ENCODE measurements at regions not wholly inside any gene's neighbourhood (a gene's known extent, or its start where the extent isn't known, plus 50 kb on each side); places are given as distances from the start of the nearest gene placed in this dataset.
A peak's percentile ranks its signal among the peaks of the same experiment; 100 is the strongest.

DNA sequence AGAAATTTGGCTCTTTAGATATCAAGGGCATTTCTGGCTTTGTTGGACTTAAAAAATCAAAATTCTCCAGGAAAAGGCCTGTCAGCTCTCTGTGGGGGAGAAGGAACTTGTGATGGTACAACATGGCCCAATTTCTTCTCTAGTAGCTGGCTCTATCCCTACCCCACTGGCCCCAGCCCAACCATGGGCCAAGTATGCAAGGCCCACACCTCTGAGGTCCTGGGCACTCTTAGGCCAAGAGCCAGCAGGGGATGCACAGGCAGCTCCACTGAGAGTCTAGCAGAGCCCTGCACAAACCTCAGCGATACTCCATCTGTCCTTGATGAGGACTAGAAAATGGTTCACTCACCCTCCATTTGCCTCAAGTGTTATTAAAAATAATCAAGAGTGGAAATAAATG is 261.2 kb downstream of the C7orf25 start:
- no peaks in the 10 kb centered on the region for H3K27me3 ChIP-seq (ENCODE audit: control insufficient read depth in 2 of 2, insufficient read depth in 2 of 2, low read length in 2 of 2)
- no peaks in the 10 kb centered on the region for H3K36me3 ChIP-seq (ENCODE audit: control insufficient read depth, insufficient read depth, low read length)
- H3K4me1 ChIP-seq (replicated peaks in 1 of 2; ENCODE audit: control insufficient read depth in 2 of 2, insufficient read depth in 2 of 2, low read length in 2 of 2), result no peaks in the 10 kb centered on the region
- H3K79me2 ChIP-seq (ENCODE audit: control insufficient read depth, insufficient read depth, low read length), result no peaks in the 10 kb centered on the region
- FAIRE-seq (no peak), DNase-seq (ENCODE audit: extremely low read depth in 1 of 4, low spot score in 3 of 4) (no peak), ATAC-seq (no peak)
- H2AFZ ChIP-seq (ENCODE audit: low read depth, low read length), result no peak overlapping the region
- no peaks in the 10 kb centered on the region for H3K9me1 ChIP-seq (ENCODE audit: control insufficient read depth, insufficient read depth, low read length)
- H3K4me3 ChIP-seq, result no peak overlapping the region
- H3K27ac ChIP-seq (ENCODE audit: extremely low read depth, low read depth, low read length), result no peak overlapping the region
- ChIA-PET CTCF (ENCODE audit: low intra/inter-chr PET ratio) (no interaction called here), POLR2A (interaction anchor here (1.5 kb wide), 1 partner anchor 13 kb away, joined by 3 read pairs; no protein-coding TSS in a partner anchor)
- H3K9me3 ChIP-seq (replicated peaks; ENCODE audit: control insufficient read depth, insufficient read depth, low read depth, low read length), result no peaks in the 10 kb centered on the region
- H4K20me1 ChIP-seq (replicated peaks; ENCODE audit: control insufficient read depth, insufficient read depth, low read length), result no peaks in the 10 kb centered on the region
- BruUV-seq (replicated peaks), result no TSS peak
- WGBS (ENCODE audit: insufficient coverage, low coverage, missing lambda C conversion rate), result 0% methylated on average over 1 of the region's 1 CpG
- in situ Hi-C loops (cut with MboI) (no loop called here), intact Hi-C loops (cut with micrococcal nuclease) (no loop called here)
- TF ChIP-seq MEF2A (IDR thresholded peaks at IDR 0.05; ENCODE audit: control insufficient read depth, low read depth, low read length) (no peak), NFRKB (IDR thresholded peaks at IDR 0.05; ENCODE audit: low read depth) (no peak), NR2C2 (CRISPR knock-in tag; IDR thresholded peaks at IDR 0.05) (no peak), NR2C2 (tag; IDR thresholded peaks at IDR 0.05) (no peak)
- no peak overlapping the region for H3K4me2 ChIP-seq (ENCODE audit: insufficient read depth, low read length)
- no peak overlapping the region for H3K9ac ChIP-seq (ENCODE audit: insufficient read depth in 1 of 2, low read depth in 2 of 2, low read length in 2 of 2)

DNA sequence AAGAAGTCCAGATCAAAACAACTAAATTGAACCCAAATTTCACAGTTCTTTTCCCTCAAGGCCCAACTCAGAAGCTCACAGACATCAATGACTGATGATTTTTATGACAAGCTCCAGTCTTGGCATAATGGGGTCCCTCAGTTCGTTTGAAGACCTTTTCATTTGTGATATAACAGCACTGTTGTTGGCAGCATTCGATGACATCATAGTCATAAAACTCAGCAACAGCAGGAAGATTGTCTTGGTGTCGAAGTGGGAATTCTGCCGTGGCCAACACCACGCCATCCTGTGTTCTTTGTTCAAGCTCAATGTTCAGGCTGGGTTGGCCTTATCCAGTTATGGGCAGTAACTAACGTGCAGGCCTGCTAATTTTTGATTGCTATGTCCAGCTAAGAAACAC is 261.7 kb downstream of the C7orf25 start:
- Histone ChIP-seq H3K4me1 (replicated peaks in 1 of 2; ENCODE audit: control insufficient read depth in 2 of 2, insufficient read depth in 2 of 2, low read length in 2 of 2) (no peaks in the 10 kb centered on the region), H3K4me2 (ENCODE audit: insufficient read depth, low read length) (no peak overlapping the region), H3K9me3 (replicated peaks; ENCODE audit: control insufficient read depth, insufficient read depth, low read depth, low read length) (no peaks in the 10 kb centered on the region), H3K27me3 (ENCODE audit: control insufficient read depth in 2 of 2, insufficient read depth in 2 of 2, low read length in 2 of 2) (no peaks in the 10 kb centered on the region), H3K9ac (ENCODE audit: insufficient read depth in 1 of 2, low read depth in 2 of 2, low read length in 2 of 2) (no peak overlapping the region), H3K4me3 (no peak overlapping the region), H2AFZ (ENCODE audit: low read depth, low read length) (no peak overlapping the region), H3K27ac (ENCODE audit: extremely low read depth, low read depth, low read length) (no peak overlapping the region), H4K20me1 (replicated peaks; ENCODE audit: control insufficient read depth, insufficient read depth, low read length) (no peaks in the 10 kb centered on the region), H3K36me3 (ENCODE audit: control insufficient read depth, insufficient read depth, low read length) (no peaks in the 10 kb centered on the region), H3K79me2 (ENCODE audit: control insufficient read depth, insufficient read depth, low read length) (no peaks in the 10 kb centered on the region), H3K9me1 (ENCODE audit: control insufficient read depth, insufficient read depth, low read length) (no peaks in the 10 kb centered on the region)
- FAIRE-seq, result no peak
- BruUV-seq (replicated peaks), result no TSS peak
- ChIA-PET CTCF (ENCODE audit: low intra/inter-chr PET ratio) (no interaction called here), POLR2A (interaction anchor here (0.8 to 1.5 kb wide), 2 partner anchors 13 to 29 kb away, joined by 3 read pairs; no protein-coding TSS in a partner anchor)
- 10% methylated on average over 6 of the region's 6 CpGs for WGBS (ENCODE audit: insufficient coverage, low coverage, missing lambda C conversion rate)
- intact Hi-C loops (cut with micrococcal nuclease) (no loop called here), in situ Hi-C loops (cut with MboI) (no loop called here)
- no peak for ATAC-seq
- no peak for DNase-seq (ENCODE audit: extremely low read depth in 1 of 4, low spot score in 3 of 4)
- 0 out of 2 replicates have a peak, but pooled peaks have one; percentile 26 for TF ChIP-seq NR2C1 (IDR thresholded peaks at IDR 0.05)
- no peak for TF ChIP-seq NR2C1 (tag; IDR thresholded peaks at IDR 0.05)
- no peak for TF ChIP-seq CBX2 (IDR thresholded peaks at IDR 0.05; ENCODE audit: insufficient read depth, low read length, poor library complexity, severe bottlenecking)
- TF ChIP-seq, protein P1, sequence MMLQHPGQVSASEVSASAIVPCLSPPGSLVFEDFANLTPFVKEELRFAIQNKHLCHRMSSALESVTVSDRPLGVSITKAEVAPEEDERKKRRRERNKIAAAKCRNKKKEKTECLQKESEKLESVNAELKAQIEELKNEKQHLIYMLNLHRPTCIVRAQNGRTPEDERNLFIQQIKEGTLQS (IDR thresholded peaks at IDR 0.05), result peak; percentile 14; the same call in 1 of the 2 replicates
- TF ChIP-seq, protein P1 (CRISPR knock-in tag; conservative IDR thresholded peaks at IDR 0.05), result no peak

All from K562 (cell line).